Neural crest cell (in vitro differentiated cells): ENCODE measurements at regions not wholly inside any gene's neighbourhood (a gene's known extent, or its start where the extent isn't known, plus 50 kb on each side); places are given as distances from the start of the nearest gene placed in this dataset.

Experiments used
- DNase-seq: peaks from one replicate; pipeline ENCODE4 v3.0.0; 2021; ENCODE audit warnings: low read depth, mixed read lengths, low spot score
- H3K27ac Mint-ChIP-seq: one replicate; pipeline ENCODE4 v1.8.0; 2021; ENCODE audit warnings: mild to moderate bottlenecking, mixed read lengths; ENCODE audit not compliant: unreplicated experiment
- H3K27me3 Mint-ChIP-seq: 2 replicates; pipeline ENCODE4 v1.8.0; 2021; ENCODE audit warnings: low read depth, mild to moderate bottlenecking, mixed read lengths
- H3K36me3 Mint-ChIP-seq: 2 replicates; pipeline ENCODE4 v1.8.0; 2021; ENCODE audit warnings: low read depth, mild to moderate bottlenecking, mixed read lengths
- H3K4me1 Mint-ChIP-seq: 2 replicates; pipeline ENCODE4 v1.8.0; 2021; ENCODE audit warnings: mixed read lengths
- H3K4me3 Mint-ChIP-seq: one replicate; pipeline ENCODE4 v1.8.0; 2021; ENCODE audit warnings: mild to moderate bottlenecking, mixed read lengths
- H3K9me3 Mint-ChIP-seq: 2 replicates; pipeline ENCODE4 v1.8.0; 2021; ENCODE audit warnings: mixed read lengths
- TF ChIP-seq, protein P1 (sequence below): fragments of 200-600 bp; sonication (generic); conservative IDR thresholded peaks from 2 replicates; pipeline ENCODE4 v1.5.0; 2021; ENCODE audit warnings: antibody characterized with exemption, mild to moderate bottlenecking

DNA sequence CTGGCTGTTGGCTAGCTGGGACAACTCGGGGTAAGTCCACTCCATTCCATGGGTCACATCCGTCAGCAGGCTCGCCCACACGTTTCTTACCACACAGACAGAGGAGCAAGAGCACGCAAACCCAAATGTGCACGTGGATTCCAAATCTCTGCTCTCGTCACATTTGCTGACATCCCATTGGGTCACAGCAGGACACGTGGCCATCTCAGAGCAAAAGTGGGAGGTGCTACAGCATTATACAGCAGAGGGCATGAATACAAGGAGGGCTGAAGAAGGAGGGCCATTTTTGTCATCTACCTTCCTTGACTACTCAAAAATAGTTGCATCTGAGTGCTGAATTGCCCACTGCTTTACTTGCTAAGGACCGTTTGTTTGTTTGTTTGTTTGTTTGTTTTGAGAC is 84.7 kb downstream of the RBBP6 start:
- H3K9me3 Mint-ChIP-seq: no peaks in the 10 kb centered on the region
- no peaks in the 10 kb centered on the region for H3K36me3 Mint-ChIP-seq
- DNase-seq: no peak
- no peak overlapping the region for H3K4me3 Mint-ChIP-seq
- no peak overlapping the region for H3K27ac Mint-ChIP-seq
- no peaks in the 10 kb centered on the region for H3K4me1 Mint-ChIP-seq
- TF ChIP-seq, protein P1, sequence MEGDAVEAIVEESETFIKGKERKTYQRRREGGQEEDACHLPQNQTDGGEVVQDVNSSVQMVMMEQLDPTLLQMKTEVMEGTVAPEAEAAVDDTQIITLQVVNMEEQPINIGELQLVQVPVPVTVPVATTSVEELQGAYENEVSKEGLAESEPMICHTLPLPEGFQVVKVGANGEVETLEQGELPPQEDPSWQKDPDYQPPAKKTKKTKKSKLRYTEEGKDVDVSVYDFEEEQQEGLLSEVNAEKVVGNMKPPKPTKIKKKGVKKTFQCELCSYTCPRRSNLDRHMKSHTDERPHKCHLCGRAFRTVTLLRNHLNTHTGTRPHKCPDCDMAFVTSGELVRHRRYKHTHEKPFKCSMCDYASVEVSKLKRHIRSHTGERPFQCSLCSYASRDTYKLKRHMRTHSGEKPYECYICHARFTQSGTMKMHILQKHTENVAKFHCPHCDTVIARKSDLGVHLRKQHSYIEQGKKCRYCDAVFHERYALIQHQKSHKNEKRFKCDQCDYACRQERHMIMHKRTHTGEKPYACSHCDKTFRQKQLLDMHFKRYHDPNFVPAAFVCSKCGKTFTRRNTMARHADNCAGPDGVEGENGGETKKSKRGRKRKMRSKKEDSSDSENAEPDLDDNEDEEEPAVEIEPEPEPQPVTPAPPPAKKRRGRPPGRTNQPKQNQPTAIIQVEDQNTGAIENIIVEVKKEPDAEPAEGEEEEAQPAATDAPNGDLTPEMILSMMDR: no peak
- H3K27me3 Mint-ChIP-seq: no peaks in the 10 kb centered on the region

DNA sequence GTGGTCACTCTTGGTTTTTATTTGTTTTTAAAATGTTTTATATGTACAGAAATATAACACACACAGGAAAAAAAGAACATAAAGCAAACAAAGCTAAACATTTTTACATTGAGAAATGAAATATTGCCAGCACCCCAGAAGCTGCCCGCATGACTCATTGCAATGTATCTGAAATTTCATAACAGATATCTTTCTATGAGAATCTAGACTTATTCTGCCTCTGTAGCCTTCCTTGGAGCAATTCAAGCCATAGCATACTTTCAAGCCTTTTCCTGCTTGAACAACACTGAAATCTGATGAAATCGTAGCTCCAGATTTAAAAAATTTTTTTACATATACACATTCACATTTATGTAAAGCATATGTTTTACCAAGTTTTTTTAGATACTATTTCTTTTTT is 86.9 kb downstream of the RBBP6 start:
- TF ChIP-seq, protein P1: no peak
- H3K36me3 Mint-ChIP-seq: peaks cover 7% of the 10 kb centered on the region
- no peaks in the 10 kb centered on the region for H3K27me3 Mint-ChIP-seq

DNA sequence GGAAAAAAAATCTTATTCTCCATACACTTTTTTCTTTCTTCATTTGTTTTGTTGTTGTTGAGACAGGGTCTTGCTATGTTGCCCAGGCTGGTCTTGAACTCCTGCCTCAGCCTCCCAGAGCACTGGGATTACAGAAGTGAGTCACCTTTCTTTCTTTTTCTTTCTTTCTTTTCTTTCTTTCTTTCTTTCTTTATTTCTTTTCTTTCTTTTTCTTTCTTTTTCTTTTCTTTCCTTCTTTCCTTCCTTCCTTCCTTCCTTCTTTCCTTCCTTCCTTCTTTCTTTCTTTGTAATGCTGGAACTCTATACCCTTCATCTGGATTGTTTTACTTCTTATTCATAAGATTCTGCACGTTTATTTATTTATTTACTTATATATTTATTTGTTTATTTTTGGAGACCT is 94.5 kb upstream of the TNRC6A start:
- H3K9me3 Mint-ChIP-seq: peaks cover 6% of the 10 kb centered on the region
- H3K36me3 Mint-ChIP-seq: peaks cover 7% of the 10 kb centered on the region
- no peak for DNase-seq
- TF ChIP-seq, protein P1: no peak
- H3K27me3 Mint-ChIP-seq: peaks cover 4% of the 10 kb centered on the region
- no peaks in the 10 kb centered on the region for H3K4me1 Mint-ChIP-seq
- H3K27ac Mint-ChIP-seq: no peak overlapping the region
- H3K4me3 Mint-ChIP-seq: no peak overlapping the region

More for the DNA sequence above, 86.9 kb downstream of the RBBP6 start:
- H3K27ac Mint-ChIP-seq: no peak overlapping the region
- no peaks in the 10 kb centered on the region for H3K4me1 Mint-ChIP-seq
- H3K4me3 Mint-ChIP-seq: no peak overlapping the region
- DNase-seq: no peak
- peaks cover 2% of the 10 kb centered on the region for H3K9me3 Mint-ChIP-seq

DNA sequence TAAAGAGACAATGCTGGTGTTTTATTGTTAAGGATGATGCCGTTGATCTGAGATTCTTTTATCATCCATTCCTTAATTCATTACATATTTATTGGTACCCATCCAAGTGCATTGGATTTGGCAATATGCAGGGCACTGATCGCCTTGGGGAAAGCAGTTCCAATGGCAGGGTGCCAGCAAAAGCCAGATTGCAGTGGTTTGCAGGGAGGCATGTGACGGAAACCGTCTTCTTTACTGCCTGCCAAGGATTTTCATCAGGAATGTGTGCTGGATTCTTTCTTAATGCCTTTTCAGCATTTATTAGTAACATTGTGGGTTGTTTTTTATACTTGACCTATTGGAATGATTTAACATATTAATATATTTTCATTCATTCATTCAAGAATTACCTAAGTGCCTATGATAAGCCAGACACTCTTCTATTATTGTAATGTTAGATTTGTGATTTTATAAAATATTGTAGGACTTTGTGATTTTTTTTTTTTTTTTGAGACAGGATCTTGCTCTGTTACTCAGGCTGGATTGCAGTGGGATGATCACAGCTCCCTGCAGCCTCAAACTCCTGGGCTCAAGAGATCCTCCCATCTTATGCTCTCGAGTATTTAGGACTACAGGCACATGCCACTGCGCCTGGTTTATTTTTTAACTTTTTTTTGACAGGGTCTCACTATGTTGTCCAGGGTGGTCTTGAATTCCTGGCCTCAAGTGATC is 93.4 kb upstream of the TNRC6A start:
- peaks cover 5% of the 10 kb centered on the region for H3K9me3 Mint-ChIP-seq
- H3K36me3 Mint-ChIP-seq: no peaks in the 10 kb centered on the region
- DNase-seq: no peak
- TF ChIP-seq, protein P1: no peak
- no peak overlapping the region for H3K4me3 Mint-ChIP-seq
- peaks cover 4% of the 10 kb centered on the region for H3K27me3 Mint-ChIP-seq
- no peak overlapping the region for H3K27ac Mint-ChIP-seq
- H3K4me1 Mint-ChIP-seq: no peaks in the 10 kb centered on the region

DNA sequence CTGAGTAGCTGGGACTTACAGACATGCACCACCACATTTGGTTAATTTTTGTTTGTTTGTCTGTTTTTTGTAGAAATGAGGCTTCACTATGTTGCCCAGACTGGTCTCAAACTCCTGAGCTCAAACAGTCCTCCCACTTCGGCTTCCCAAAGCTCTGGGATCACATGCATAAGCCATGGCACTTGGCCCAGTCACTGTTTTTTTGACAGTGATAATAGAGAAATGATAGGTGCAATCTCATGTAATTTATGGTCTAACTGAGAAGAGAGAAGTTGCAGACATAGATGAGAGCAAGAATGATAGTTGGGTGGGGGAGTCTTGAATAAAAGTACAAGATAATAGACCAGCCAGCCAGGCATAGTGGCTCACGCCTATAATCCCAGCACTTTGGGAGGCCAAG is 89.7 kb upstream of the TNRC6A start:
- no peaks in the 10 kb centered on the region for H3K27me3 Mint-ChIP-seq
- no peak for DNase-seq
- TF ChIP-seq, protein P1: no peak
- no peak overlapping the region for H3K4me3 Mint-ChIP-seq
- no peaks in the 10 kb centered on the region for H3K36me3 Mint-ChIP-seq
- no peak overlapping the region for H3K27ac Mint-ChIP-seq
- no peaks in the 10 kb centered on the region for H3K9me3 Mint-ChIP-seq
- H3K4me1 Mint-ChIP-seq: no peaks in the 10 kb centered on the region
